ENCODE measurements at regions not wholly inside any gene's neighbourhood (a gene's known extent, or its start where the extent isn't known, plus 50 kb on each side); places are given as distances from the start of the nearest gene placed in this dataset.

DNA sequence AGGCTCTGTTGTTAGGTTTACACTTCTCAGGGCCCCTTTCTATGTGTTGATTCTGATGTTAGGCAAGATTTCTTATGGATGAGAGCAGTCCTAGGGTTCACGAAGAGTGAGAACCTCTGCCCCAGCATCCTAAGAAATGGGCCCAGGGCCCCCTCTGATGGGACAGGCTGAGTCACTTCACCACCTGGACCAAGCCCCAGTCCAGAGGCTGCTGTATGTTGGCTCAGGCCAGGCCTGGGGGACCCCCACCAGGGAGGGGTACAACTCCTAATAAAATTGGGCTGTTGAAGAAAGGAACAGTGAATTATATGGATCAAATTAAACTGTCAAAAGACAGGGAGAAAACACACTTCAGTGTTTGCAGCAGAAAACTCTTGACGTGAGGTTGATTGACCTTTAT, 365.9 kb upstream of the HS6ST1 start:
- H3K4me3 ChIP-seq (ENCODE audit: low read depth, low read length), result no peak overlapping the region
- TF ChIP-seq, protein P1, sequence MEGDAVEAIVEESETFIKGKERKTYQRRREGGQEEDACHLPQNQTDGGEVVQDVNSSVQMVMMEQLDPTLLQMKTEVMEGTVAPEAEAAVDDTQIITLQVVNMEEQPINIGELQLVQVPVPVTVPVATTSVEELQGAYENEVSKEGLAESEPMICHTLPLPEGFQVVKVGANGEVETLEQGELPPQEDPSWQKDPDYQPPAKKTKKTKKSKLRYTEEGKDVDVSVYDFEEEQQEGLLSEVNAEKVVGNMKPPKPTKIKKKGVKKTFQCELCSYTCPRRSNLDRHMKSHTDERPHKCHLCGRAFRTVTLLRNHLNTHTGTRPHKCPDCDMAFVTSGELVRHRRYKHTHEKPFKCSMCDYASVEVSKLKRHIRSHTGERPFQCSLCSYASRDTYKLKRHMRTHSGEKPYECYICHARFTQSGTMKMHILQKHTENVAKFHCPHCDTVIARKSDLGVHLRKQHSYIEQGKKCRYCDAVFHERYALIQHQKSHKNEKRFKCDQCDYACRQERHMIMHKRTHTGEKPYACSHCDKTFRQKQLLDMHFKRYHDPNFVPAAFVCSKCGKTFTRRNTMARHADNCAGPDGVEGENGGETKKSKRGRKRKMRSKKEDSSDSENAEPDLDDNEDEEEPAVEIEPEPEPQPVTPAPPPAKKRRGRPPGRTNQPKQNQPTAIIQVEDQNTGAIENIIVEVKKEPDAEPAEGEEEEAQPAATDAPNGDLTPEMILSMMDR (conservative IDR thresholded peaks at IDR 0.05; ENCODE audit: low read depth, low read length), result no peak
- no peak for DNase-seq (ENCODE audit: low read depth)

DNA sequence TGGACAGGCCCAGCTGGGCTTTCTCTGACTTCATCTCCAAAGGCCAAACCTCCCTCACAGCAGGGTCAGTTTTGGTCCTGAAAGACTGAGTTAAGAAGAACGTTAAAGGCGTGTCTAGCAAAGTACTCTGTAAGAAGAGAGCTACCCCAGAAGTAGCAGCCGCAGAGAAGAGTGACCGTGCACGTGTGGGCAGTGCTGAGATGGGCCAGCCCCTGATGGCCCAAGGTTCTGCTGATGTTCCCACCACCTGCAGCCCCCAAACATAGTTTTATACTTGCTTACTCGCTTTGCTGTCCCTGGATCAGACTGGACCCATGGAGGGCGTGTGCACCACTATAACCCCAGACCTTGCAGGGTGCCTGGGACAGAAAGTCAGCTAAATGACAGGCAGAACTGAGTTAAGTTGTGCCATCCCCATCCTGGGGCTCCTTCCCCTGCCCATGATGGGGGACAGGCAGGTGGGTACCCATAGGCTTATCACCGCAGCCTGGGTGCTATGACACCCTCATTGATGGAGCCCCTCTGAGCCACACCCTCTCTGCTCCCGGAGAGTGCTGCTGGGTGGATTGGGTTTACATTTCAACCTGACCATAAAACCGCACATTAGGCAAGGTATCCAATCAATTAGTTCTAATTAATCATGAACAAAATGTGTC, 367.3 kb upstream of the HS6ST1 start:
- DNase-seq (ENCODE audit: low read depth), result no peak
- no peak overlapping the region for H3K4me3 ChIP-seq (ENCODE audit: low read depth, low read length)
- TF ChIP-seq, protein P1 (conservative IDR thresholded peaks at IDR 0.05; ENCODE audit: low read depth, low read length), result no peak

- no peak for DNase-seq (ENCODE audit: low read depth)
- H3K4me3 ChIP-seq (ENCODE audit: low read depth, low read length), result no peak overlapping the region
- TF ChIP-seq, protein P1 (conservative IDR thresholded peaks at IDR 0.05; ENCODE audit: low read depth, low read length), result no peak
Measured at GRCh38 chr2:128686497-128686859, 367.8 kb upstream of the HS6ST1 start.

- no peak for DNase-seq (ENCODE audit: low read depth)
- no peak overlapping the region for H3K4me3 ChIP-seq (ENCODE audit: low read depth, low read length)
- TF ChIP-seq, protein P1 (conservative IDR thresholded peaks at IDR 0.05; ENCODE audit: low read depth, low read length), result no peak
Measured at GRCh38 chr2:128686881-128687555, 368.4 kb upstream of the HS6ST1 start.

- H3K4me3 ChIP-seq (ENCODE audit: low read depth, low read length), result no peak overlapping the region
- DNase-seq (ENCODE audit: low read depth), result no peak
- TF ChIP-seq, protein P1 (conservative IDR thresholded peaks at IDR 0.05; ENCODE audit: low read depth, low read length), result no peak
Measured at GRCh38 chr2:128687565-128687964, 368.9 kb upstream of the HS6ST1 start.

DNA sequence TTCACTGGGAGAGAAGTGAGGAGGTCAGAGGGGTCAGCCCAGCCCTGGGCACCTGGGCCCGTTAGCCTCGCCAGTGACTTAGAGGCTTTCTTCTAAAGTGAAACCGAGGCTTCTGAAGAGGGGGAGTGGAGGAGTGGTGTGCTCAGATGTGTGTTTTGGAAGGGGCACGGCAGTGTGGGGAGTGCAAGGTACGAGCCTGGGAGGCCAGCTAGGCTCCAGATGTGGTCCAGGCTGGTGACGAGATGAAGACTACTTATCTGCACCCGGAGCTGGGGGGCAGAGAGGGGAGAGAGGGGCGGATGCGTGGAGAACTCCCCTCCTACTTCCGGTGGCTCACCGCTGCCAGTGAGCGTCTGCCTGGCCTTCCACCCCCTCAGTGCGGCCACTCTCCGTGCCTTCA, 371.3 kb upstream of the HS6ST1 start:
- no peak for DNase-seq (ENCODE audit: low read depth)
- no peak overlapping the region for H3K4me3 ChIP-seq (ENCODE audit: low read depth, low read length)
- TF ChIP-seq, protein P1 (conservative IDR thresholded peaks at IDR 0.05; ENCODE audit: low read depth, low read length), result no peak

DNA sequence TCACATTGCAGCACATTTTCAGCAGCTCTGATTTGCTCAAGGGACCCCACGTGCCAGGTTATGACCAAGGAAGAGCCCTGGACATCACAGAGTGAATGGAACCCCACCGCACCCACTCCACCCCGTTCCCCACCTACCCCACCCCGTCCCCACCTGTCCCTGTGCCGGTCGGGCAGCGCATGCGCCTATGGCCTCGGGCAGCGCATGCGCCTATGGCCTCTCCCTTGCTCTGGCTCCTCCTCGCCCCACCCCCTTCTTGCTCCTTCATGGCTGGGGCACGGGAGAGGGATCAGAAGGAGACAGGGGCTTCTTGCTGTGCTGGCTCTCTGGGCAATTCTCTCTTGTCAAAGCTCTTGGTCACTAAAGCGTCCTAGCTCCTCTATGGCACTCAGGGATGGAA, 371.8 kb upstream of the HS6ST1 start:
- no peak overlapping the region for H3K4me3 ChIP-seq (ENCODE audit: low read depth, low read length)
- DNase-seq (ENCODE audit: low read depth), result no peak
- TF ChIP-seq, protein P1 (conservative IDR thresholded peaks at IDR 0.05; ENCODE audit: low read depth, low read length), result no peak
